K562 (cell line): ENCODE measurements at regions not wholly inside any gene's neighbourhood (a gene's known extent, or its start where the extent isn't known, plus 50 kb on each side); places are given as distances from the start of the nearest gene placed in this dataset.

Experiments
- ATF1 ChIP-seq, 2 experiments: fragments of 450-650 bp in 1 of 2; IDR thresholded peaks; 2 replicates each; pipeline ENCODE4 v1.6.1; 2016; ENCODE audit warnings: missing compliant biosample characterization in 1 of 2, missing genetic modification characterization in 1 of 2
- GTF2E2 ChIP-seq: fragments of 200-800 bp; sonication (Bioruptor generic); IDR thresholded peaks from 2 replicates; pipeline ENCODE4 v1.6.1; 2016; ENCODE audit warnings: missing genetic modification characterization, missing compliant biosample characterization
- MAFG ChIP-seq: fragments of 450-650 bp; conservative IDR thresholded peaks from 2 replicates; pipeline ENCODE4 v1.6.1; 2016; ENCODE audit warnings: missing genetic modification characterization, missing compliant biosample characterization
- NCOA1 ChIP-seq: fragments of 450-650 bp; IDR thresholded peaks from 2 replicates; pipeline ENCODE4 v1.6.1; 2016; ENCODE audit warnings: low read depth
- PHTF2 ChIP-seq: fragments of 250-450 bp; sonication (Bioruptor Pico); IDR thresholded peaks from 2 replicates; pipeline ENCODE4 v1.5.0; 2021; ENCODE audit warnings: mild to moderate bottlenecking
- RREB1 ChIP-seq: fragments of 250-450 bp; sonication (Bioruptor Pico); IDR thresholded peaks from 2 replicates; pipeline ENCODE4 v1.4.0; 2020
- TFE3 ChIP-seq: fragments of 450-650 bp; formaldehyde crosslinking; IDR thresholded peaks from 2 replicates; pipeline ENCODE4 v1.4.0; 2020; ENCODE audit warnings: mild to moderate bottlenecking, mixed read lengths
- THRAP3 ChIP-seq: fragments of 450-650 bp; IDR thresholded peaks from 2 replicates; pipeline ENCODE4 v1.6.1; 2016; ENCODE audit warnings: mild to moderate bottlenecking, inconsistent platforms, borderline replicate concordance
- ZBED1 ChIP-seq: IDR thresholded peaks from 2 replicates; pipeline ENCODE4 v1.6.1; 2014
- TF ChIP-seq, protein P1 (sequence below): fragments of 450-650 bp; IDR thresholded peaks from one replicate; pipeline ENCODE4 v1.6.1; 2018; ENCODE audit warnings: mild to moderate bottlenecking, moderate library complexity; ENCODE audit not compliant: partially characterized antibody

DNA sequence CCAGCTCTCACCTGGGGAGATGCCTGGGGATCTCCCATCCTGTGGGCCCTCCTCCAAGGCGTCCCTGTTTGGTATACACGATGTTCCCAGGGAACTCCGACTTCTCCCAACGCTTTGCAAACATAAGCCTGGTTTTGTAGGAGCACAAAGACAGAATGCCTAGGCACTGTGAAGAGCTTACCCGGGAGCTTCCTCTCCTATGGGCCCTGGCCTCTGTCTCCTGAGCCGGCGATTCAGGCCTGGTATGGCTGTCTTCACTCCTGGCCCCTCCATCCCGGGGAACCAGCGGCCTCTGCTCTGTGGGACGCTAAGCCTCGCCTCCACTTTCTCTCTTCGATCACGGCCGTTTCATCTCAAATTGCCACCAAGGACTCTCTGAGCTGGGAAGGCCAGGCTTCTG, 59.6 kb upstream of the ACTRT2 start (continued):
- no peak for TF ChIP-seq RREB1 (CRISPR knock-in tag)
- no peak for TF ChIP-seq ATF1 (CRISPR knock-in tag; IDR thresholded peaks at IDR 0.05)
- TF ChIP-seq ATF1 (tag; IDR thresholded peaks at IDR 0.05), result no peak
- TF ChIP-seq THRAP3, result no peak
- TF ChIP-seq PHTF2 (CRISPR knock-in tag), result no peak
- TF ChIP-seq, protein P1, sequence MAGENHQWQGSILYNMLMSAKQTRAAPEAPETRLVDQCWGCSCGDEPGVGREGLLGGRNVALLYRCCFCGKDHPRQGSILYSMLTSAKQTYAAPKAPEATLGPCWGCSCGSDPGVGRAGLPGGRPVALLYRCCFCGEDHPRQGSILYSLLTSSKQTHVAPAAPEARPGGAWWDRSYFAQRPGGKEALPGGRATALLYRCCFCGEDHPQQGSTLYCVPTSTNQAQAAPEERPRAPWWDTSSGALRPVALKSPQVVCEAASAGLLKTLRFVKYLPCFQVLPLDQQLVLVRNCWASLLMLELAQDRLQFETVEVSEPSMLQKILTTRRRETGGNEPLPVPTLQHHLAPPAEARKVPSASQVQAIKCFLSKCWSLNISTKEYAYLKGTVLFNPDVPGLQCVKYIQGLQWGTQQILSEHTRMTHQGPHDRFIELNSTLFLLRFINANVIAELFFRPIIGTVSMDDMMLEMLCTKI, result no peak
- no peak for TF ChIP-seq MAFG
- TF ChIP-seq NCOA1, result no peak
- TF ChIP-seq ZBED1, result no peak
- TF ChIP-seq GTF2E2 (tag), result no peak
- no peak for TF ChIP-seq TFE3 (CRISPR knock-in tag)
- TF ChIP-seq, all 486 proteins: peak for 0
